Stomach (tissue), 8 donors: ENCODE measurements at regions not wholly inside any gene's neighbourhood (a gene's known extent, or its start where the extent isn't known, plus 50 kb on each side); places are given as distances from the start of the nearest gene placed in this dataset.

Experiments used
- DNase-seq, 2 donors: peaks; one replicate each; pipeline versions ENCODE4 v3.0.0 to v3.0.0-alpha.2; 2013 to 2019
- H3K27ac ChIP-seq, 5 donors: fragments of 200-600 bp in 4 of 5; sonication (generic) in 4 of 5; one replicate each; pipeline ENCODE4 v1.5.1; 2013 to 2019; ENCODE audit warnings: mild to moderate bottlenecking in 1 of 5, moderate library complexity in 1 of 5
- H3K27me3 ChIP-seq, 3 donors: fragments of 200-600 bp; sonication (generic); one replicate each; pipeline ENCODE4 v1.5.1; 2017 to 2019; ENCODE audit warnings: mixed run types in 1 of 3
- H3K36me3 ChIP-seq, 4 donors: fragments of 200-600 bp; sonication (generic); 1 replicate in 3 of 4; 2 replicates in 1 of 4; pipeline ENCODE4 v1.5.1; 2016 to 2019
- H3K4me1 ChIP-seq, 4 donors: fragments of 200-600 bp; sonication (generic); one replicate each; pipeline ENCODE4 v1.5.1; 2016 to 2019
- H3K4me3 ChIP-seq, 4 donors: fragments of 200-600 bp; sonication (generic) in 3 of 4; one replicate each; pipeline ENCODE4 v1.5.1; 2016 to 2019; ENCODE audit warnings: mild to moderate bottlenecking in 1 of 4
- H3K9me3 ChIP-seq, 4 donors: fragments of 200-600 bp; sonication (generic); one replicate each; pipeline ENCODE4 v1.5.1; 2016 to 2019
- CTCF ChIP-seq, 7 experiments: fragments of 450-650 bp in 4 of 7; fragments of 200-600 bp in 3 of 7; sonication (generic) in 3 of 7; IDR thresholded peaks; one replicate each; pipeline ENCODE4 v1.5.1; 2016 to 2019; ENCODE audit warnings: antibody characterized with exemption in 7 of 7, control low read depth in 2 of 7, mild to moderate bottlenecking in 1 of 7
- EP300 ChIP-seq: sonication (generic); formaldehyde crosslinking; IDR thresholded peaks from one replicate; pipeline ENCODE4 v1.6.1; 2017; ENCODE audit warnings: antibody characterized with exemption
- POLR2A ChIP-seq, 4 donors: fragments of 450-650 bp; IDR thresholded peaks; one replicate each; pipeline ENCODE4 v1.6.1; 2016; ENCODE audit warnings: antibody characterized with exemption in 4 of 4, control low read depth in 2 of 4, mild to moderate bottlenecking in 1 of 4, moderate library complexity in 1 of 4
- POLR2AphosphoS5 ChIP-seq, 3 donors: sonication (generic); formaldehyde crosslinking; IDR thresholded peaks; one replicate each; pipeline ENCODE4 v1.6.1; 2016; ENCODE audit warnings: antibody characterized with exemption in 3 of 3
- WGBS, 5 donors: extraction: QIAGEN DNeasy Blood & Tissue Kit in 3 of 5; methylation state at CpG; one replicate each; pipeline versions ENCODE4 v1.1.5 to v1.1.7; 2013 to 2018; 5-methylcytosine and 5-hydroxymethylcytosine counted together
- intact Hi-C: fragments of 100-400 bp; cut with DNase I; formaldehyde crosslinking; loops from one replicate; pipeline ENCODE4 v1.15.1; 2023; ENCODE audit warnings: low total_unique reads
- donor health status: healthy with polysubstance abuse.
- donor health status: Bipolar disorder and iron deficiency.
- donor health status: healthy.

- no peaks in the 10 kb centered on the region for H3K27me3 ChIP-seq
- no peak overlapping the region for H3K4me3 ChIP-seq
- no peaks in the 10 kb centered on the region for H3K4me1 ChIP-seq
- H3K9me3 ChIP-seq: no peaks in the 10 kb centered on the region
- intact Hi-C loops: no loop called here
- H3K36me3 ChIP-seq: no peaks in the 10 kb centered on the region
- 43 to 77% (median 65%) methylated on average over 2 of the region's 2 CpGs for WGBS, 5 donors
- no peak overlapping the region for H3K27ac ChIP-seq
- DNase-seq: no peak
- TF ChIP-seq POLR2A (IDR thresholded peaks at IDR 0.05): no peak
Observed at GRCh38 chrX:124475358-124475757, 129.0 kb downstream of the SH2D1A start.

DNA sequence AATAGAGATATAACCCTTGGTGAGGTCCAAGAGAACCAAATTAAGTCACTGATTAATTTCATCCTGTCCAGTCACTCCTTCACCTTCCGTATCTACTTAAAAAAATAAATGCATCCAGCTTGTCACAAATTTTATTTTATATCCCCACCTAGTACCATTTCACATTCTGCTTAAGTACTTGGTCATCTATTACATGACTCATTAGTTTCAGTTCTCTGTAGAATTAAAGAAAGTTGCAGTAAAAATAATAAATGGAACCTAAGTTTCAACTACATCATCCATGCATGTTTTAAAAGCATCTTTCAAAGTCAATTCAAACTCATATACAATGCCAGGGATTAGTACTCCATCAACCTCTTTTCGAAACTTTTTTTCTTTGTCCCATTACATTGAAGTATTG is 130.2 kb downstream of the SH2D1A start:
- DNase-seq: no peak
- no peaks in the 10 kb centered on the region for H3K27me3 ChIP-seq
- no peaks in the 10 kb centered on the region for H3K9me3 ChIP-seq
- TF ChIP-seq POLR2AphosphoS5 (IDR thresholded peaks at IDR 0.05) (no peak), CTCF (IDR thresholded peaks at IDR 0.05) (no peak), POLR2A (IDR thresholded peaks at IDR 0.05) (no peak), EP300 (no peak)
- H3K4me3 ChIP-seq: no peak overlapping the region
- H3K36me3 ChIP-seq: no peaks in the 10 kb centered on the region
- H3K27ac ChIP-seq: no peak overlapping the region
- no peaks in the 10 kb centered on the region for H3K4me1 ChIP-seq
- intact Hi-C loops: no loop called here
- WGBS, 5 donors: 71 to 91% (median 86%) methylated on average over 2 of the region's 2 CpGs

- WGBS, 5 donors: 77 to 90% (median 80%) methylated on average over 5 of the region's 5 CpGs
- H3K36me3 ChIP-seq: no peaks in the 10 kb centered on the region
- H3K27me3 ChIP-seq: no peaks in the 10 kb centered on the region
- no peak for DNase-seq
- H3K4me1 ChIP-seq: no peaks in the 10 kb centered on the region
- no peak overlapping the region for H3K27ac ChIP-seq
- H3K9me3 ChIP-seq: no peaks in the 10 kb centered on the region
- TF ChIP-seq EP300: no peak
- no peak for TF ChIP-seq POLR2A (IDR thresholded peaks at IDR 0.05)
- no peak for TF ChIP-seq POLR2AphosphoS5 (IDR thresholded peaks at IDR 0.05)
- no peak for TF ChIP-seq CTCF (IDR thresholded peaks at IDR 0.05)
- intact Hi-C loops: no loop called here
- no peak overlapping the region for H3K4me3 ChIP-seq
Observed at GRCh38 chrX:124478046-124478445, 131.7 kb downstream of the SH2D1A start.

DNA sequence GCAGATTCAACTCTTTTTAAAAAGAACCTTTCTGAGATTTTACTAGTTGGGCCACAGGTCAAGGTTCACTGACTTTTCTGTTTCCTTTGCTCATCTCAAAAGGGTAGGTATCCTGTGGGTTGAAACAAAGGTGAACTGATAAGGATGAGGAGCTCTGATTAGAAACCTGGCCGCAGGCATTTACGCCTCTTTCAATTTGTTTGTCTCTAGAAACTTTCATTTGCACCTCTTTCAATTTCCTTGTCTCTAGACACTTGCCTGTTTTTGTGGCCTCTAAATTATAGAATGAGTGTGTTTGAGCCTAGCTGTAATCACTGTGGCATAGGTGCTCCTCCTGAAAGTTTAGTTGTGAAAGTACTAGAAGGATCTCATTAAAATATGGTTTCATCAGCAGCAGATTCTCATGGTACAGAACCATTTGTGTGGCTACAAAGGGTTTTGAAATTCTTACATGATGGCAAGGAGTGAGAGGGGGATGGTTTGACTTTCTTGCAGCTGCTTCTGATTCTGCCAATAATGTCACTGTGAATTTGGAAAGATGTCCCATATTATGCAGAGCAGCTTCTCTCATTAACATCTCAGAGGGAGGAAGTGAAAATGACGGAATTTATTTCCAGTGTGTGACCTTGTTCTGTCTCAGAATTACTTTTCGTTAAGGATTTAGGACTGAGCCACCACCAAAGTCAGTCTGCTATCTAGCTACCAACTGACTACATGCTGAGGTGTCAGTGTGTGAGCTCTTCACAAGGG is 142.2 kb downstream of the SH2D1A start:
- no peak overlapping the region for H3K4me3 ChIP-seq
- H3K27me3 ChIP-seq: no peaks in the 10 kb centered on the region
- intact Hi-C loops: no loop called here
- DNase-seq: no peak
- no peaks in the 10 kb centered on the region for H3K4me1 ChIP-seq
- no peaks in the 10 kb centered on the region for H3K36me3 ChIP-seq
- no peaks in the 10 kb centered on the region for H3K9me3 ChIP-seq
- TF ChIP-seq POLR2AphosphoS5 (IDR thresholded peaks at IDR 0.05) (no peak), POLR2A (IDR thresholded peaks at IDR 0.05) (no peak), CTCF (IDR thresholded peaks at IDR 0.05) (no peak), EP300 (no peak)
- WGBS, 5 donors: 77 to 82% (median 78%) methylated on average over 3 to 4 of the region's 4 CpGs
- no peak overlapping the region for H3K27ac ChIP-seq

GRCh38 chrX:124493984-124494383 is 147.6 kb downstream of the SH2D1A start:
- Histone ChIP-seq H3K4me3 (no peak overlapping the region), H3K9me3 (no peaks in the 10 kb centered on the region), H3K4me1 (no peaks in the 10 kb centered on the region), H3K27me3 (no peaks in the 10 kb centered on the region), H3K36me3 (no peaks in the 10 kb centered on the region), H3K27ac (no peak overlapping the region)
- no peak for DNase-seq
- TF ChIP-seq CTCF (IDR thresholded peaks at IDR 0.05) (no peak), POLR2A (IDR thresholded peaks at IDR 0.05) (no peak), POLR2AphosphoS5 (IDR thresholded peaks at IDR 0.05) (no peak), EP300 (no peak)
- intact Hi-C loops: no loop called here
